Vagina (tissue), 2 donors: ENCODE measurements at regions not wholly inside any gene's neighbourhood (a gene's known extent, or its start where the extent isn't known, plus 50 kb on each side); places are given as distances from the start of the nearest gene placed in this dataset.

ENCODE experiments used
- DNase-seq, 2 donors: peaks; one replicate each; pipeline ENCODE4 v3.0.0-alpha.2; 2017; ENCODE audit errors: extremely low spot score in 2 of 2
- H3K27ac ChIP-seq: fragments of 200-600 bp; sonication (generic); one replicate; pipeline ENCODE4 v1.5.1; 2019
- H3K27me3 ChIP-seq: fragments of 200-600 bp; sonication (generic); one replicate; pipeline ENCODE4 v1.5.1; 2019
- H3K36me3 ChIP-seq, 2 donors: fragments of 200-600 bp; sonication (generic); one replicate each; pipeline ENCODE4 v1.5.1; 2017 to 2019
- H3K4me1 ChIP-seq: fragments of 200-600 bp; sonication (generic); one replicate; pipeline ENCODE4 v1.5.1; 2019
- H3K4me3 ChIP-seq, 2 donors: fragments of 200-600 bp; sonication (generic); 1 replicate in 1 of 2; 2 replicates in 1 of 2; pipeline ENCODE4 v1.5.1; 2016 to 2019
- H3K9me3 ChIP-seq: fragments of 200-600 bp; sonication (generic); one replicate; pipeline ENCODE4 v1.5.1; 2019
- POLR2A ChIP-seq, 2 donors: fragments of 450-650 bp; IDR thresholded peaks; one replicate each; pipeline ENCODE4 v1.6.1; 2017; ENCODE audit warnings: antibody characterized with exemption in 2 of 2, mild to moderate bottlenecking in 2 of 2, moderate library complexity in 2 of 2
- POLR2AphosphoS5 ChIP-seq, 2 donors: sonication (generic); formaldehyde crosslinking; IDR thresholded peaks; one replicate each; pipeline ENCODE4 v1.9.0; 2017; ENCODE audit warnings: antibody characterized with exemption in 2 of 2, mild to moderate bottlenecking in 2 of 2, low read depth in 1 of 2; ENCODE audit not compliant: insufficient read depth in 1 of 2
- intact Hi-C: fragments of 100-400 bp; cut with DNase I; formaldehyde crosslinking; loops from one replicate; pipeline ENCODE4 v1.15.1; 2023
- TF ChIP-seq, protein P1 (sequence below), 3 experiments: fragments of 450-650 bp in 2 of 3; fragments of 200-600 bp in 1 of 3; sonication (generic) in 1 of 3; IDR thresholded peaks; one replicate each; pipeline ENCODE4 v1.5.1; 2017 to 2019; ENCODE audit warnings: antibody characterized with exemption in 3 of 3, mild to moderate bottlenecking in 2 of 3, moderate library complexity in 2 of 3

GRCh38 chr12:25041006-25041741 lies 92.3 kb upstream of the BCAT1 start:
- Histone ChIP-seq H3K9me3 (peaks cover 4% of the 10 kb centered on the region), H3K27me3 (no peaks in the 10 kb centered on the region), H3K4me3 (no peak overlapping the region), H3K27ac (no peak overlapping the region), H3K36me3 (no peaks in the 10 kb centered on the region), H3K4me1 (no peaks in the 10 kb centered on the region)
- DNase-seq: no peak
- TF ChIP-seq, protein P1, sequence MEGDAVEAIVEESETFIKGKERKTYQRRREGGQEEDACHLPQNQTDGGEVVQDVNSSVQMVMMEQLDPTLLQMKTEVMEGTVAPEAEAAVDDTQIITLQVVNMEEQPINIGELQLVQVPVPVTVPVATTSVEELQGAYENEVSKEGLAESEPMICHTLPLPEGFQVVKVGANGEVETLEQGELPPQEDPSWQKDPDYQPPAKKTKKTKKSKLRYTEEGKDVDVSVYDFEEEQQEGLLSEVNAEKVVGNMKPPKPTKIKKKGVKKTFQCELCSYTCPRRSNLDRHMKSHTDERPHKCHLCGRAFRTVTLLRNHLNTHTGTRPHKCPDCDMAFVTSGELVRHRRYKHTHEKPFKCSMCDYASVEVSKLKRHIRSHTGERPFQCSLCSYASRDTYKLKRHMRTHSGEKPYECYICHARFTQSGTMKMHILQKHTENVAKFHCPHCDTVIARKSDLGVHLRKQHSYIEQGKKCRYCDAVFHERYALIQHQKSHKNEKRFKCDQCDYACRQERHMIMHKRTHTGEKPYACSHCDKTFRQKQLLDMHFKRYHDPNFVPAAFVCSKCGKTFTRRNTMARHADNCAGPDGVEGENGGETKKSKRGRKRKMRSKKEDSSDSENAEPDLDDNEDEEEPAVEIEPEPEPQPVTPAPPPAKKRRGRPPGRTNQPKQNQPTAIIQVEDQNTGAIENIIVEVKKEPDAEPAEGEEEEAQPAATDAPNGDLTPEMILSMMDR (IDR thresholded peaks at IDR 0.05): no peak
- no peak for TF ChIP-seq POLR2A (IDR thresholded peaks at IDR 0.05)
- TF ChIP-seq POLR2AphosphoS5 (IDR thresholded peaks at IDR 0.05; ENCODE audit: insufficient read depth in 1 of 2, low read depth in 1 of 2): no peak
- intact Hi-C loops: no loop called here

GRCh38 chr12:25040593-25040992 lies 91.7 kb upstream of the BCAT1 start:
- Histone ChIP-seq H3K27ac (no peak overlapping the region), H3K4me3 (no peak overlapping the region), H3K36me3 (no peaks in the 10 kb centered on the region), H3K4me1 (no peaks in the 10 kb centered on the region), H3K9me3 (no peaks in the 10 kb centered on the region), H3K27me3 (no peaks in the 10 kb centered on the region)
- intact Hi-C loops: no loop called here
- DNase-seq: no peak
- TF ChIP-seq, protein P1 (IDR thresholded peaks at IDR 0.05): no peak
- TF ChIP-seq POLR2AphosphoS5 (IDR thresholded peaks at IDR 0.05; ENCODE audit: insufficient read depth in 1 of 2, low read depth in 1 of 2) (no peak), POLR2A (IDR thresholded peaks at IDR 0.05) (no peak)

DNA sequence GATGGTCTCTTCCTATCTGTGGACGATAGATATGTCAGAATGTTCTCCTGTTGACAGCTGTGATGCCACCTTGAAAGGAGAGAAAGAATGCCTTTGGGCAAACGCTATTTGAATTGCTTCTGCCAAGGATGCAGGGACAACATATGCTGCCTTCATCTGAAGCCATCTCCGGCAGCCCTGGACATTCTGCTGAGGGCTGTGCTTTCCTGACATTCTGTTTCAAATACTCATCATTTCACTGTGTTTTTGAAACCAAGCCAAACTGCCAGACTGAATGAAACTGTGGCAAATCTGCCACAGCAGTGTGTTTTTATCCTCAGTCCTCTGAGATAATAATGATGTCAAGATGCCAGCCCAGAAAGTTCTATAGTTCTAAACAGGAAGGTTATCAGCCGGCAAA lies 85.8 kb upstream of the BCAT1 start:
- Histone ChIP-seq H3K9me3 (no peaks in the 10 kb centered on the region), H3K36me3 (no peaks in the 10 kb centered on the region), H3K27me3 (no peaks in the 10 kb centered on the region), H3K4me1 (no peaks in the 10 kb centered on the region), H3K4me3 (no peak overlapping the region), H3K27ac (no peak overlapping the region)
- intact Hi-C loops: no loop called here
- TF ChIP-seq POLR2AphosphoS5 (IDR thresholded peaks at IDR 0.05; ENCODE audit: insufficient read depth in 1 of 2, low read depth in 1 of 2): no peak
- no peak for TF ChIP-seq POLR2A (IDR thresholded peaks at IDR 0.05)
- TF ChIP-seq, protein P1 (IDR thresholded peaks at IDR 0.05): no peak
- DNase-seq: no peak

GRCh38 chr12:25025951-25026490 lies 77.1 kb upstream of the BCAT1 start:
- H3K4me1 ChIP-seq: no peaks in the 10 kb centered on the region
- no peaks in the 10 kb centered on the region for H3K27me3 ChIP-seq
- H3K9me3 ChIP-seq: no peaks in the 10 kb centered on the region
- no peaks in the 10 kb centered on the region for H3K36me3 ChIP-seq
- TF ChIP-seq POLR2A (IDR thresholded peaks at IDR 0.05): no peak
- no peak for TF ChIP-seq POLR2AphosphoS5 (IDR thresholded peaks at IDR 0.05; ENCODE audit: insufficient read depth in 1 of 2, low read depth in 1 of 2)
- TF ChIP-seq, protein P1 (IDR thresholded peaks at IDR 0.05): no peak
- no peak overlapping the region for H3K27ac ChIP-seq
- intact Hi-C loops: no loop called here
- no peak overlapping the region for H3K4me3 ChIP-seq
- DNase-seq: no peak

GRCh38 chr12:25025260-25025659 lies 76.4 kb upstream of the BCAT1 start:
- no peak overlapping the region for H3K27ac ChIP-seq
- H3K27me3 ChIP-seq: no peaks in the 10 kb centered on the region
- TF ChIP-seq, protein P1 (IDR thresholded peaks at IDR 0.05): no peak
- TF ChIP-seq POLR2A (IDR thresholded peaks at IDR 0.05): no peak
- no peak for TF ChIP-seq POLR2AphosphoS5 (IDR thresholded peaks at IDR 0.05; ENCODE audit: insufficient read depth in 1 of 2, low read depth in 1 of 2)
- intact Hi-C loops: no loop called here
- H3K4me1 ChIP-seq: no peaks in the 10 kb centered on the region
- H3K36me3 ChIP-seq: no peaks in the 10 kb centered on the region
- no peak for DNase-seq
- H3K9me3 ChIP-seq: no peaks in the 10 kb centered on the region
- no peak overlapping the region for H3K4me3 ChIP-seq
